ENCODE measurements at regions not wholly inside any gene's neighbourhood (a gene's known extent, or its start where the extent isn't known, plus 50 kb on each side); places are given as distances from the start of the nearest gene placed in this dataset.
"Not testable (repeated sequence)": the region's sequence is repeated elsewhere in the genome, so short reads cannot be mapped to it uniquely, and the experiment has no call there.

DNA sequence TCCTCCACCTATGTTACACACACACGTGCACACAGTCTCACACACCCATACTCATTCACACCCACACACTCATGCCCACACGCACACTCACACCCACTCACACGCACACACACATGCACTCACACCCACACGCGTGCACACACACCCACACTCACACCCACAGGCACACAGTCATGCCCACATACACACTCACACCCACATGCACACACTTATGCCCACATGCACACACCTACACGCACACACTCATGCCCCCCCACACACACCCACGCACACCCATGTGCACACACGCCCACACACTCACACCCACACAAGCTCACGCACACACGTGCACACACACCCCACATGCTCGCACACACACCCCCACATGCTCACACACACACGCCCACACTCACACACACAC lies 140.0 kb downstream of the F11 start:
- Mint-ChIP-seq H3K27me3 (ENCODE audit: unreplicated experiment) (peaks cover 8% of the 10 kb centered on the region), H3K4me1 (ENCODE audit: unreplicated experiment) (no peaks in the 10 kb centered on the region), H3K27ac (ENCODE audit: unreplicated experiment) (no peak overlapping the region), H3K36me3 (ENCODE audit: unreplicated experiment) (no peaks in the 10 kb centered on the region), H3K9me3 (ENCODE audit: unreplicated experiment) (no peaks in the 10 kb centered on the region), H3K4me3 (ENCODE audit: unreplicated experiment) (no peak overlapping the region)
- no peak for DNase-seq (ENCODE audit: extremely low spot score, unreplicated experiment)
- no peak for TF ChIP-seq CTCF (IDR thresholded peaks at IDR 0.05)

GRCh38 chr4:186404562-186405134 lies 138.7 kb downstream of the F11 start:
- DNase-seq (ENCODE audit: extremely low spot score, unreplicated experiment): no peak
- Mint-ChIP-seq H3K27me3 (ENCODE audit: unreplicated experiment) (peaks cover 2% of the 10 kb centered on the region), H3K27ac (ENCODE audit: unreplicated experiment) (no peak overlapping the region), H3K4me3 (ENCODE audit: unreplicated experiment) (no peak overlapping the region), H3K9me3 (ENCODE audit: unreplicated experiment) (no peaks in the 10 kb centered on the region), H3K4me1 (ENCODE audit: unreplicated experiment) (no peaks in the 10 kb centered on the region), H3K36me3 (ENCODE audit: unreplicated experiment) (no peaks in the 10 kb centered on the region)
- no peak for TF ChIP-seq CTCF (IDR thresholded peaks at IDR 0.05)

DNA sequence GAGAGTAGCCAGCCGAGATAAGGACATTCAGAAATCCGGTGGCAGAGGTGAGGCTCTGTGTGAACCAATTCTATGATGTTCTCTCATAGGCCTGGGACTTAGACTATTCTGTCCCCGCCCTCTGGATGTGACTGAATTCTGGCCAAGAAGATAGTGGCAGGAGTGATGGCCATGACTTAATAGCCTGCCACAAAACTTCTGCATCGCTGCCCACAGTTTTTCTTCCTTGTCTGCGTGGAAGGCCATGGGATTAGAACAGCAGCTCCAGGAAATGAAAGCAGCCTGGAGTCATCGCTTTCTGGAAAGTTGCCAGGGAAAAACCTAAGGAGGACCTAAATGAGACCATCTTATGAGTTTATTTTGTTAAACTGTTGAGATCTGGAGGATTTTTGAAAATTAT lies 134.7 kb downstream of the F11 start:
- Mint-ChIP-seq H3K27me3 (ENCODE audit: unreplicated experiment) (peaks cover 4% of the 10 kb centered on the region), H3K4me1 (ENCODE audit: unreplicated experiment) (no peaks in the 10 kb centered on the region)
- DNase-seq (ENCODE audit: extremely low spot score, unreplicated experiment): no peak

DNA sequence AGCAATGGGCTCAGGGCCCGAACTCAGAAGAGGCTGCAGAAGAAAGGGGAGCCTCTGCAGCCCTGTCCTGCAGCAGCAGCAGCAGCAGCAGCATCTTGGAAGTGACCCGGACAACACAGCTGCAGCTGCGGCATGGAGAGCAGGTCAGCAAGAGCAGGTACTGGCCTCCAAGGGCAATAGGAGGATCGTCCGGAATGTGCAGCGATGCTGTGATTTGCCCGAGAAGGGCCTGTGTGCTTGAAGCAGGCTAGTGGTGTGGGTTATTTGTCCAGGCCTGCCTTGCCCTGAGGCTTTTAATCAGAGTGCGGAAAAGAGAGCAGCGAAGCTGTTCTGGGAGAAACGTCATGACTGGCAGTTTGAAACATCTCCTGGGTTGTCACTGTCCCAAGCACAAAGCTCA lies 126.0 kb downstream of the F11 start:
- Mint-ChIP-seq H3K4me3 (ENCODE audit: unreplicated experiment) (no peak overlapping the region), H3K27me3 (ENCODE audit: unreplicated experiment) (peaks cover 9% of the 10 kb centered on the region), H3K27ac (ENCODE audit: unreplicated experiment) (no peak overlapping the region), H3K4me1 (ENCODE audit: unreplicated experiment) (no peaks in the 10 kb centered on the region), H3K9me3 (ENCODE audit: unreplicated experiment) (no peaks in the 10 kb centered on the region), H3K36me3 (ENCODE audit: unreplicated experiment) (no peaks in the 10 kb centered on the region)
- no peak for DNase-seq (ENCODE audit: extremely low spot score, unreplicated experiment)
- TF ChIP-seq CTCF (IDR thresholded peaks at IDR 0.05): no peak

More for the DNA sequence above, 134.7 kb downstream of the F11 start:
- H3K9me3 Mint-ChIP-seq (ENCODE audit: unreplicated experiment): no peaks in the 10 kb centered on the region
- TF ChIP-seq CTCF (IDR thresholded peaks at IDR 0.05): no peak
- no peaks in the 10 kb centered on the region for H3K36me3 Mint-ChIP-seq (ENCODE audit: unreplicated experiment)
- no peak overlapping the region for H3K4me3 Mint-ChIP-seq (ENCODE audit: unreplicated experiment)
- H3K27ac Mint-ChIP-seq (ENCODE audit: unreplicated experiment): no peak overlapping the region

DNA sequence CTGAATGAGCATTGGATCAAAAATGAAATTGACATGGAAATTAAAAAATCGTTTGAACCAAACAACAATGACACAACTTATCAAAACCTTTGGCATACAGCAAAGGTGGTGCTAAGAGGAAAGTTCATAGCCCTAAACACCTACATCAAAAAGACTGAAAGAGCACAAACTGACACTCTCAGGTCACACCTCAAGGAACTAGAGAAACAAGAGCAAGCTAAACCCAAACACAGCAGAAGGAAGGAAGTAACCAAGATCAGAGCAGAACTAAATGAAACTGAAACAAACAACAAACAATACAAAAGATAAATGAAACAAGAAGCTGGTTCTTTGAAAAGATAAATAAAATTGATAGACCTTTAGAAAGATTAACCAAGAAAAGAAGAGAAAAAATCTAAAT lies 118.3 kb downstream of the F11 start:
- not testable (repeated sequence) for H3K9me3 Mint-ChIP-seq (ENCODE audit: unreplicated experiment); H3K36me3 Mint-ChIP-seq (ENCODE audit: unreplicated experiment); H3K27ac Mint-ChIP-seq (ENCODE audit: unreplicated experiment); H3K4me1 Mint-ChIP-seq (ENCODE audit: unreplicated experiment); H3K4me3 Mint-ChIP-seq (ENCODE audit: unreplicated experiment); DNase-seq (ENCODE audit: extremely low spot score, unreplicated experiment)
- peaks cover 34% of the 10 kb centered on the region for H3K27me3 Mint-ChIP-seq (ENCODE audit: unreplicated experiment)

DNA sequence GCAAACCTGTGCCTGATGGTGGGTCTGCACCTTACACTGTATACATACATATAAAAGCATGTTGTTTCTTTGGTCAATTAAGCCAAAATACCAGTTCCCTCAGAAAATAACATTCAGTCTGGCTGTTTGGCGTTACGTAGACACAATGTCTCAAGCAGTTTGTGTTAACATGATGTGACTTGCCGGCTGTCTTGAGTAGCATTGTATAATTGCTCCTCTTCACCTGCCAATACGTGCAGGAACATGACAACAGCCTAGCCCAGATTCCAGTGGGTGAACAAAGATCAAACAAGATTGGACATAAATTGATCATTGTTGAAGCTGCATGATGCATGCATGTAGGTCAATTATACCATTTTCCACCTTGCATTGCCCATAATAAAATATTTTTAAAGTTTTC lies 102.3 kb downstream of the F11 start:
- Mint-ChIP-seq H3K27ac (ENCODE audit: unreplicated experiment) (no peak overlapping the region), H3K4me3 (ENCODE audit: unreplicated experiment) (no peak overlapping the region), H3K27me3 (ENCODE audit: unreplicated experiment) (no peaks in the 10 kb centered on the region), H3K36me3 (ENCODE audit: unreplicated experiment) (no peaks in the 10 kb centered on the region), H3K9me3 (ENCODE audit: unreplicated experiment) (peaks cover 24% of the 10 kb centered on the region), H3K4me1 (ENCODE audit: unreplicated experiment) (no peaks in the 10 kb centered on the region)
- DNase-seq (ENCODE audit: extremely low spot score, unreplicated experiment): no peak
- no peak for TF ChIP-seq CTCF (IDR thresholded peaks at IDR 0.05)
